Duodenal mucosa (tissue), 2 donors: ENCODE measurements at regions not wholly inside any gene's neighbourhood (a gene's known extent, or its start where the extent isn't known, plus 50 kb on each side); places are given as distances from the start of the nearest gene placed in this dataset.
"Not testable (repeated sequence)": the region's sequence is repeated elsewhere in the genome, so short reads cannot be mapped to it uniquely, and the experiment has no call there.

Experiments
- H3K27ac ChIP-seq: one replicate; pipeline ENCODE4 v1.7.0; 2013; ENCODE audit warnings: low read depth, low read length
- H3K27me3 ChIP-seq, 2 donors: one replicate each; pipeline ENCODE4 v1.7.0; 2013; ENCODE audit warnings: low read length in 2 of 2, control low read depth in 1 of 2; ENCODE audit not compliant: insufficient read depth in 2 of 2, control insufficient read depth in 1 of 2
- H3K36me3 ChIP-seq, 2 donors: one replicate each; pipeline ENCODE4 v1.7.0; 2013; ENCODE audit warnings: low read length in 2 of 2, control low read depth in 1 of 2; ENCODE audit not compliant: insufficient read depth in 2 of 2, control insufficient read depth in 1 of 2
- H3K4me1 ChIP-seq, 2 donors: one replicate each; pipeline ENCODE4 v1.7.0; 2013; ENCODE audit warnings: low read length in 2 of 2, control low read depth in 1 of 2; ENCODE audit not compliant: insufficient read depth in 2 of 2, control insufficient read depth in 1 of 2
- H3K4me3 ChIP-seq, 2 donors: one replicate each; pipeline ENCODE4 v1.7.0; 2013; ENCODE audit warnings: low read length in 2 of 2, low read depth in 1 of 2
- H3K9ac ChIP-seq, 2 donors: one replicate each; pipeline ENCODE4 v1.7.0; 2013; ENCODE audit warnings: low read length in 2 of 2, low read depth in 1 of 2
- H3K9me3 ChIP-seq, 2 donors: one replicate each; pipeline ENCODE4 v1.7.0; 2013; ENCODE audit warnings: low read length in 2 of 2, control low read depth in 1 of 2; ENCODE audit not compliant: control insufficient read depth in 1 of 2

DNA sequence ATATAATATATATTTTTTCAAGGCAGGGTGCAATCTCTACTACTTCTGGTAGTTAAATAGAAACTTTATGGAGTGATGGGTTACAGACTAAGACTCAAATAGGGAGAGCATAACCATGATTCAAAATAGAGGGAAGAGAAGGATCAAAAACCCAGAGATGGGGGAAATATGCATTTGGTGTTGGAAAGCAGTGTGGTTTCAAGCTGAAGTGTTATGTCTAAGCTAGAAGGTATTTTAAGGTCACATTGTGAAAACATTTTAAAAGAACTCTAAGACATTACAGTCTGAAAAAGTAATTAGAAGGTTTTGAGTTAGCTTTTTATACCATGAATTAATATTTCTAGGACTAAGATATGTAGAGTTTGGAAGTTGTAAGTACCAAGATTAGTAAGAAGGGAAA lies 2741.4 kb downstream of the PCDH9 start:
- no peak overlapping the region for H3K4me3 ChIP-seq
- H3K9me3 ChIP-seq, result no peaks in the 10 kb centered on the region

DNA sequence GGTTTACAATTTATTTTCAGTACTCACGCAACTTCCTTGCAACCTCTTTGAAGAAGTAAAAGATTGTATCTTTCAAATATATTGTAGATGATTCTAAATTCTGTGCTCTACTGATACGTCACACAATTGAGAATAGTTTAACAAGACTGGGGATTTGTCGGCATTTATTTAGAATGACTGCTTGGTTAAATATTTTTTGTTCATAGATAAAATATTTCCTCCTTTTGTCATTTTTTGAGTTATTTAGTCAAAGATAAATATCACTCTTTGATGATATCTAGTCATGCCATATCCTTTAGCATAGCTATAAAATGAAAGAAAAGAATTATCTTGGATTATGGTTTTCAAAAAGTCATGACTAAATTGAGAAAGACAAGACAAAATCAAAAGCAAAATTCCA lies 2747.8 kb downstream of the PCDH9 start:
- no peaks in the 10 kb centered on the region for H3K4me1 ChIP-seq
- H3K36me3 ChIP-seq, result no peaks in the 10 kb centered on the region
- H3K27ac ChIP-seq, result no peak overlapping the region
- H3K9ac ChIP-seq, result no peak overlapping the region
- no peaks in the 10 kb centered on the region for H3K9me3 ChIP-seq
- H3K4me3 ChIP-seq, result no peak overlapping the region
- H3K27me3 ChIP-seq, result no peaks in the 10 kb centered on the region

More for the DNA sequence above, 2741.4 kb downstream of the PCDH9 start:
- H3K36me3 ChIP-seq, result no peaks in the 10 kb centered on the region
- H3K27me3 ChIP-seq, result no peaks in the 10 kb centered on the region
- H3K4me1 ChIP-seq, result no peaks in the 10 kb centered on the region
- H3K27ac ChIP-seq, result no peak overlapping the region
- no peak overlapping the region for H3K9ac ChIP-seq

DNA sequence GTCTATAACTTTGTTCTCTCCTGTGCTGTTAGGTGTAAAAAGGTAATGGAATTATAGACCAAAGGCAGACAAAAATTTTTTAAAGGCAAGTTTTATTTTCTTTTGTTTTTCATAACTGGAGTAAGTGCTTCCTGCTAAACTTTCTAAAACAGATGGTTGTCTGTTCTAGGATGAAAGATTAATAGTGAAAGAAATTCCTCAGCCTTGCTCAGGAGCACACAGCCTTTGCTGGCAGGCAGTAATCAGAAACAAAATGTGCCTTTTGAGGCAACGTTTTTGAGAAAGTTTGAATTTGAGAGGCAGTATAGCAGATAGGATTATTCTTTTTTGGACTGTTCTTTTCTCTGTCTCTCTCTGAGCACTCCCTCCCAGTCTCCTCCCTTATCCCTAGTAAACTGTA lies 2749.5 kb downstream of the PCDH9 start:
- Histone ChIP-seq H3K4me3 (no peak overlapping the region), H3K27ac (no peak overlapping the region), H3K9ac (no peak overlapping the region), H3K36me3 (no peaks in the 10 kb centered on the region), H3K27me3 (no peaks in the 10 kb centered on the region), H3K4me1 (no peaks in the 10 kb centered on the region), H3K9me3 (peaks cover 3 to 7% of the 10 kb centered on the region in 2 donors)

DNA sequence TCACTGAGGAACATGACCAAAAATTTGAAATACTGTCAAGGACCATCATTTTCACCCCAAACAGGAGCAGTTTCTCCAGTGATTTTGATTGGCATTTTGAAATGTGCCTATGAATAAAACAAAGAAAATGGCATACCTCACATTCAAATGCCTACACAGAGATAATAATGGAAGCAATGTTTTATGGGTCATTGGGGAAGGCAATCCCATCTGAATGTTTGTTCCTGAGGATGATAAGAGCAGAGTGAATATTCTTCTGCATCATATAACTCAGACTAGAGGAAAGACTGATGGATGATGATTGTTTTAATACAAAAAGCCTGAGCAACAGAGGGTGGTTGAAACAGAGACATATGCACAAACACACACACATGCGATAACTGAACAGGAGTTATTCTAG lies 2749.9 kb downstream of the PCDH9 start:
- Histone ChIP-seq H3K27ac (no peak overlapping the region), H3K36me3 (no peaks in the 10 kb centered on the region), H3K4me1 (no peaks in the 10 kb centered on the region), H3K9ac (no peak overlapping the region), H3K9me3 (peaks cover 4 to 7% of the 10 kb centered on the region in 2 donors), H3K27me3 (no peaks in the 10 kb centered on the region), H3K4me3 (no peak overlapping the region)

DNA sequence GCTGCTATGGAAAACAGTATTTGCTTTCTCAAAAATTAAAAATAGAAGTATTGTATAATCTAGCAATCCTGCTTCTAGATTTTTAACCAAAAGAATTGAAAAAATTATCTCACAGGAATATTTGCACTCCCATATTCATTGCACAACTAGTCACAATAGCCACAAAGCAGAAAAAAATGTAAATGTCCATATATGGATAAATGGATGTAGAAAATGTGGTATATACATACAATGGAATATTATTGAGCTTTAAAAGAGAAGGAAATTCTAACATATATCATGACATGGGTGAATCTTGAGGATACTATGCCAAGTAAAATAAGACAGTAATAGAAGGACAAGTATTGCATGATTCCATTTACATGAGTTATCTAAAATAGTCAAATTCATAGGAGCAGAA lies 2753.0 kb downstream of the PCDH9 start:
- Histone ChIP-seq H3K9me3 (peaks cover 7% of the 10 kb centered on the region in 2 donors), H3K36me3 (no peaks in the 10 kb centered on the region), H3K27me3 (no peaks in the 10 kb centered on the region), H3K4me1 (no peaks in the 10 kb centered on the region), H3K27ac (no peak overlapping the region), H3K4me3 (no peak overlapping the region), H3K9ac (no peak overlapping the region)

DNA sequence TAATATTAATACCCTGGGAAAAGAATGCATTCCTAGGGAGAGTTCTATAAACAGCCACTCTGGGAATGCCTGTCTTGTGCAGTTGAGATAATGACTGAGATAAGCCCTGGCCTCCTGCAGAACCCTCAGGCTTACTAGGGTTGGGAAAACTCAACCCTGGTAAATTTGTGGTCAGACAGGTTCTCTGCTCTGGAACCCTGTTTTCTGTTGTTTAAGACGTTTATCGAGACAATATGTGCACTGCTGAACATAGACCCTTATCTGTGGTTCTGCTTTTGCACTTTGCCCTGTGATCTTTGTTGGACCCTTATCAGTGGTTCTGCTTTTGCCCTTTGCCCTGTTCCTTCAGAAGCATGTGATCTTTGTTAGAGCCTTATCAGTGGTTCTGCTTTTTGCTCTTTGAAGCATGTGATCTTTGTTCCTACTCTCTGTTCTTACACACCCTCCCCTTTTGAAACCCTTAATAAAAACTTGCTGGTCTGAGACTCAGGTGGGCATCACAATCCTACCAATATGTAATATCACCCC lies 2754.0 kb downstream of the PCDH9 start:
- H3K36me3 ChIP-seq, H3K27me3 ChIP-seq, H3K4me3 ChIP-seq, H3K4me1 ChIP-seq, H3K9ac ChIP-seq, H3K27ac ChIP-seq, H3K9me3 ChIP-seq: not testable (repeated sequence)

DNA sequence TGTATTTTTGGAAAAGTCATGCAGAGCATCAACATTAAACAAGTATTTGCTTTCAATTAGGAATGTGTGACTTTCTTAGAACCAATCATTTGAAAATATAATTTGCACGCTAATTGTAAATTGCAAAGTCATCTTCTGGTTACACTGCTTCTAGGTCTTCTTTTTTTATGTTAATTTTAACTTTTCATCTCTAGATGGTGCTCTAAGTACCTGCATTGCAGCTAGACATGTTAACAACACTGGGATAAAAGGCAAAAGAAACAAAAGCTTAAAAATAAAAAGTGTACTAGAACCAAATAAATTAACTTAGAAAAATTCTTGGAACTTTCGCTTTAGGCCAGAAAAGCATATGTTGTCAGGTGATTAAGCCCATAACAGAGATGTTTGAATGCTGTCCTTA lies 2758.2 kb downstream of the PCDH9 start:
- no peak overlapping the region for H3K4me3 ChIP-seq
- peaks cover 4 to 7% of the 10 kb centered on the region in 2 donors for H3K9me3 ChIP-seq
- no peaks in the 10 kb centered on the region for H3K27me3 ChIP-seq
- H3K27ac ChIP-seq, result no peak overlapping the region
- no peaks in the 10 kb centered on the region for H3K36me3 ChIP-seq
- no peak overlapping the region for H3K9ac ChIP-seq
- no peaks in the 10 kb centered on the region for H3K4me1 ChIP-seq

DNA sequence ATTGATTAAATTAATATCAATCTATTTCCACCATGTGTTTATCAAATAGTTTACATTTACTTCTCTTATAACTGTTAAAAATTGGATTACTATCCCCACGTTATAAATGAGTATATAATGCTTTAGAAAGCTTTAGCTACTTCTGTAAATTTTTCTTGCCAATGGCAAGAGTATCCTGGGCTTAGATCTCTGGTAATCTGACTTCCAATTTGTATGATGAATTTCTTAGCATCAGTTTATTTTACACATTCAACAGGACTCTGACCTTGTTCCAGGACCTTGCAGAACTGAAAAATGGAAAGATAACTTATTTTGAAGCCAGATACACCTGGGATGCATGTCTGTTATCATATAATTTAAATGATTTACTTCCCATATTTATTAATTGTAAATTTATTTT lies 2759.4 kb downstream of the PCDH9 start:
- Histone ChIP-seq H3K4me3 (no peak overlapping the region), H3K27ac (no peak overlapping the region), H3K36me3 (no peaks in the 10 kb centered on the region), H3K9ac (no peak overlapping the region), H3K9me3 (peaks cover 0 to 5% of the 10 kb centered on the region in 2 donors), H3K4me1 (no peaks in the 10 kb centered on the region), H3K27me3 (no peaks in the 10 kb centered on the region)

DNA sequence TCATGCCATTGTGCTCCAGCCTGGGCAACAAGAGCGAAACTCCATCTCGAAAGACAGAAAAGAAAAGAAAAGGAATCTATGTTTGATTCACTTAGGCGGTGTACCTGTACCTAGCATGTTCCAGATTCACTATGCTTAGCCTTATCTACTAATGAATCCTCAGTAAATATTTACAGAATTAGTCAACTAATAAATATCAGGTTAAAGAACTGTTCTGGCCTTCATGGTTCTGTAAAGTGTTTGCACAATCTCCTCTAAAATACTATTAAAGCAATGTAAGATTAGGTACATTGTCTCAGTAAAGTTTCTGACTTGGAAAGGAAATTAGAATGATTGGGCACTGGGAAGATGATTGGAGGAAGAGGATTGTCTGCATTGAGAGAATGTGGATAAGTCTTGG lies 2770.4 kb downstream of the PCDH9 start:
- Histone ChIP-seq H3K27me3 (no peaks in the 10 kb centered on the region), H3K9me3 (peaks cover 3 to 5% of the 10 kb centered on the region in 2 donors), H3K36me3 (no peaks in the 10 kb centered on the region), H3K4me3 (no peak overlapping the region), H3K9ac (no peak overlapping the region), H3K27ac (no peak overlapping the region), H3K4me1 (no peaks in the 10 kb centered on the region)

DNA sequence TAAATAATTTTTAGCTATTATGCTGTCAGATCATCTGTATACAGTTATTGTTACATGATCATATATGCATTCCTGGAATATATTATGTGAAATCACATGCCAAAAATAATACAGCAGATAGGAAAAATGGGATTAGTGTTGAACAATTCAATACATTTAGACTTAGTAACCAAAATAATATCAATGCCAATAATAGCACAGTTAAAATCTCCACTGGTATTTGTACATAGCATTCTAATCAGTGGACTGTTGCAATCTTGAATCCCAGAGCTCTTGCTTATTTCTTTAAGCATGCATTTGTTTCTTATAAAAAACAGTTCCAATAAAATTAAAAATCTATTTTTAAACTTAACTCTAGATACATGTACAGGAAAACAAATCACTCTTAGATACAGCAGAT lies 2772.2 kb downstream of the PCDH9 start:
- no peaks in the 10 kb centered on the region for H3K27me3 ChIP-seq

DNA sequence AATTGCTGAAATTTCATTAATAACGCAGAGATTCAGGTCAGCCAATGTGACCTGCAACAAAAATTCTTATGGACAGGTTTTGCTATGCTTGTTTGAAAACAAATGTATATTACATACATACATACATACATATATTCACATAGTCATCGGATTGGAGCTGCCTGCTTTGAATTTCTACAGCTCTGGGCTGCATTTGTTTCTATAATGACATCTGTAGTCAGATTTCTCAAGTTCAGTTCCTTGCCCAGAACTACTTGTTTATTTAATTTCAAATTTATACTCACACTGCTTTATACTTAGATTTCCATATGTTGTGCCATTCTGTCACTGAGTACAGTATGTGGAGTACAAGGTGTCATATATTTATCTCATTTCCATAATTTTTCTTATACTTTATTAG lies 2775.0 kb downstream of the PCDH9 start:
- no peaks in the 10 kb centered on the region for H3K27me3 ChIP-seq
- H3K9ac ChIP-seq, result no peak overlapping the region
- H3K36me3 ChIP-seq, result no peaks in the 10 kb centered on the region
- no peak overlapping the region for H3K27ac ChIP-seq
- peaks cover 0 to 3% of the 10 kb centered on the region in 2 donors for H3K9me3 ChIP-seq
- no peak overlapping the region for H3K4me3 ChIP-seq
- H3K4me1 ChIP-seq, result no peaks in the 10 kb centered on the region

More for the DNA sequence above, 2772.2 kb downstream of the PCDH9 start:
- no peak overlapping the region for H3K27ac ChIP-seq
- H3K36me3 ChIP-seq, result no peaks in the 10 kb centered on the region
- no peak overlapping the region for H3K4me3 ChIP-seq
- no peaks in the 10 kb centered on the region for H3K4me1 ChIP-seq
- H3K9me3 ChIP-seq, result peaks cover 3 to 4% of the 10 kb centered on the region in 2 donors
- H3K9ac ChIP-seq, result no peak overlapping the region
